ENCODE measurements at regions not wholly inside any gene's neighbourhood (a gene's known extent, or its start where the extent isn't known, plus 50 kb on each side); places are given as distances from the start of the nearest gene placed in this dataset.

- Histone ChIP-seq H4K5ac (ENCODE audit: insufficient read length, low read depth, low read length) (no peak overlapping the region), H3K56ac (ENCODE audit: insufficient read length, low read depth, low read length) (no peak overlapping the region), H2BK12ac (ENCODE audit: insufficient read length, low read depth, low read length) (no peak overlapping the region), H2BK15ac (ENCODE audit: low read depth, low read length) (no peak overlapping the region), H4K8ac (replicated peaks; ENCODE audit: insufficient read length, low read depth, low read length) (no peak overlapping the region), H2BK20ac (ENCODE audit: low read depth, low read length, poor library complexity, severe bottlenecking) (no peak overlapping the region), H3K9me3 (ENCODE audit: control insufficient read depth, low read depth, low read length) (no peaks in the 10 kb centered on the region), H3T11ph (ENCODE audit: low read length) (no peak overlapping the region), H3K4me2 (ENCODE audit: insufficient read depth, insufficient read length, low read length) (no peak overlapping the region), H3K9ac (ENCODE audit: extremely low read depth, insufficient read length, low read length) (no peak overlapping the region), H3K23ac (ENCODE audit: insufficient read length, low read depth, low read length) (no peak overlapping the region), H3K79me2 (ENCODE audit: insufficient read depth, low read length) (no peaks in the 10 kb centered on the region), H3K4me1 (ENCODE audit: insufficient read depth, low read length) (no peaks in the 10 kb centered on the region), H3K79me1 (ENCODE audit: insufficient read depth, low read depth, low read length, poor library complexity, severe bottlenecking) (no peaks in the 10 kb centered on the region), H4K91ac (ENCODE audit: insufficient read length, low read depth, low read length) (no peak overlapping the region), H3K23me2 (ENCODE audit: insufficient read length, low read depth, low read length, poor library complexity, severe bottlenecking) (no peaks in the 10 kb centered on the region), H3K27me3 (ENCODE audit: insufficient read depth, low read length) (no peaks in the 10 kb centered on the region), H4K20me1 (ENCODE audit: control insufficient read depth, insufficient read depth, insufficient read length) (no peaks in the 10 kb centered on the region), H3K14ac (ENCODE audit: insufficient read depth, low read length) (no peak overlapping the region), H2AK5ac (ENCODE audit: insufficient read length, low read length) (no peak overlapping the region), H2BK120ac (ENCODE audit: low read depth, low read length, poor library complexity, severe bottlenecking) (no peak overlapping the region), H3K18ac (ENCODE audit: insufficient read length, low read depth, low read length) (no peak overlapping the region), H2BK5ac (ENCODE audit: insufficient read length, low read length) (no peak overlapping the region), H3K27ac (ENCODE audit: insufficient read length, low read depth, low read length) (no peak overlapping the region), H2AFZ (ENCODE audit: low read length) (peak overlapping the region; percentile 99), H3K4ac (ENCODE audit: low read depth, low read length) (no peak overlapping the region)
- DNase-seq: peak; percentile 73
- peak; percentile 72 for TF ChIP-seq CTCF (conservative IDR thresholded peaks at IDR 0.05)
- Mint-ChIP-seq H3K4me1 (peaks cover 2% of the 10 kb centered on the region in 2 experiments), H3K4me3 (no peak overlapping the region), H3K27ac (0 out of 7 replicates have a peak overlapping the region, but pooled peaks of 1 of the 3 experiments have one; percentile 86), H3K9me3 (no peaks in the 10 kb centered on the region), H3K27me3 (ENCODE audit: low read depth) (no peaks in the 10 kb centered on the region; the same call in 1 of the 2 replicates), H3K36me3 (ENCODE audit: insufficient read depth in 1 of 3, low read depth in 3 of 3) (no peaks in the 10 kb centered on the region)
- no CpG with 5 or more reads among the region's 9 CpGs for WGBS (ENCODE audit: extremely low coverage, insufficient read length, low lambda C conversion rate)
Measured at GRCh38 chr12:98002887-98003493, 512.4 kb upstream of the TMPO start.

Measured in H9 (cell line).